Adrenal gland (tissue), 9 donors: ENCODE measurements at regions not wholly inside any gene's neighbourhood (a gene's known extent, or its start where the extent isn't known, plus 50 kb on each side); places are given as distances from the start of the nearest gene placed in this dataset.
"Not testable (repeated sequence)": the region's sequence is repeated elsewhere in the genome, so short reads cannot be mapped to it uniquely, and the experiment has no call there.

Experiments
- DNase-seq, 7 donors: peaks; one replicate each; pipeline ENCODE4 v3.0.0-alpha.2; 2019 to 2020
- H3K27ac ChIP-seq, 5 donors: fragments of 200-600 bp; sonication (generic) in 4 of 5; 1 replicate in 3 of 5; 2 replicates in 2 of 5; pipeline versions ENCODE4 v1.5.1 to v1.8.0; 2016 to 2020; ENCODE audit warnings: mild to moderate bottlenecking in 1 of 5
- H3K27me3 ChIP-seq: fragments of 200-600 bp; 2 replicates; pipeline ENCODE4 v1.8.0; 2021
- H3K36me3 ChIP-seq, 2 donors: fragments of 200-600 bp; replicated peaks in 1 of 2; 1 replicate in 1 of 2; 2 replicates in 1 of 2; pipeline versions ENCODE4 v1.5.1 to v1.8.0; 2018 to 2022
- H3K4me1 ChIP-seq, 2 donors: fragments of 200-600 bp; replicated peaks in 1 of 2; 1 replicate in 1 of 2; 2 replicates in 1 of 2; pipeline versions ENCODE4 v1.5.1 to v1.8.0; 2018 to 2021
- H3K4me3 ChIP-seq, 4 donors: fragments of 200-600 bp; sonication (generic) in 3 of 4; one replicate each; pipeline ENCODE4 v1.5.1; 2016 to 2018
- H3K9me3 ChIP-seq, 3 donors: fragments of 200-600 bp; sonication (generic) in 1 of 3; replicated peaks in 1 of 3; 1 replicate in 2 of 3; 2 replicates in 1 of 3; pipeline versions ENCODE4 v1.5.1 to v1.8.0; 2016 to 2021
- CTCF ChIP-seq, 6 experiments: fragments of 450-650 bp in 4 of 6; fragments of 200-600 bp in 2 of 6; sonication (generic) in 1 of 6; IDR thresholded peaks; 1 replicate in 5 of 6; 2 replicates in 1 of 6; pipeline versions ENCODE4 v1.5.1 to v1.8.0; 2016 to 2021; ENCODE audit warnings: antibody characterized with exemption in 6 of 6, mild to moderate bottlenecking in 2 of 6, moderate library complexity in 1 of 6
- POLR2A ChIP-seq, 2 donors: fragments of 450-650 bp; IDR thresholded peaks; one replicate each; pipeline ENCODE4 v1.6.1; 2017; ENCODE audit warnings: antibody characterized with exemption in 2 of 2, mild to moderate bottlenecking in 2 of 2, moderate library complexity in 1 of 2
- WGBS, 4 donors: extraction: QIAGEN DNeasy Blood & Tissue Kit in 2 of 4; methylation state at CpG; one replicate each; pipeline versions ENCODE4 v1.1.5 to v1.1.7; 2013 to 2017; 5-methylcytosine and 5-hydroxymethylcytosine counted together
- intact Hi-C, 2 donors: fragments of 100-400 bp; cut with DNase I; formaldehyde crosslinking; loops; one replicate each; pipeline versions ENCODE4 v1.14.1 to v1.15.0; 2022 to 2023
- donor health status: healthy with polysubstance abuse.
- donor health status: Bipolar disorder and iron deficiency.
- donor health status: DM: yes; HTN: yes; CAD: no.
- donor health status: DM: no; HTN: no; CAD: no.
- donor health status: DM: no; HTN: no; CAD: no.

DNA sequence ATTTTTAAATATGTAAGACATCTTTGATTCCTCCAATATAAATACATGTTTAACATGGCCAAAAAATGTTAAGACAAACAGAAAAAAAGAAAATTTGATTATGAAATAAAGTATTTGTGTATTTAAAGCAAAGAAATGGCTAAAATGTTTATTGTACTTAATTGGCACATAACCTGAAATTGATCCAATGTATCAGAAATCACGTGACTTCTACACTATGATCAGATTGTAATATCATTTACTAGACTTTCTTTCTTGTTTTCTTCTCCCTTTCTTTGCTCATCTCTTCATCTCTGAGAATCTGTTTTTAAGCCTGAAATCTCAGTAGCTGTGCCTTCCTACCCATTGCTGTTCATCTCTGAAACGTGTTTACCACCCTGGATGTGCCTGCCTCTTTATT lies 420.3 kb downstream of the RSL24D1 start:
- no peak for TF ChIP-seq CTCF (IDR thresholded peaks at IDR 0.05)
- no peak for TF ChIP-seq POLR2A (IDR thresholded peaks at IDR 0.05)
- intact Hi-C loops: no loop called here
- WGBS, 4 donors: 60 to 64% (median 61%) methylated on average over 2 of the region's 2 CpGs

GRCh38 chr15:54772663-54773062 lies 424.1 kb downstream of the RSL24D1 start:
- Histone ChIP-seq H3K9me3 (no peaks in the 10 kb centered on the region), H3K36me3 (no peaks in the 10 kb centered on the region), H3K4me3 (no peak overlapping the region), H3K27me3 (no peaks in the 10 kb centered on the region), H3K27ac (no peak overlapping the region), H3K4me1 (no peaks in the 10 kb centered on the region)
- no peak for DNase-seq
- intact Hi-C loops: no loop called here
- TF ChIP-seq CTCF (IDR thresholded peaks at IDR 0.05) (no peak), POLR2A (IDR thresholded peaks at IDR 0.05) (no peak)
- WGBS, 4 donors: 57 to 71% (median 61%) methylated on average over 1 of the region's 1 CpG

More for the DNA sequence above, 420.3 kb downstream of the RSL24D1 start:
- Histone ChIP-seq H3K4me1 (no peaks in the 10 kb centered on the region), H3K27me3 (no peaks in the 10 kb centered on the region), H3K36me3 (no peaks in the 10 kb centered on the region), H3K4me3 (no peak overlapping the region), H3K27ac (no peak overlapping the region), H3K9me3 (no peaks in the 10 kb centered on the region)
- DNase-seq: no peak

GRCh38 chr15:54749461-54749860 lies 447.3 kb downstream of the RSL24D1 start:
- H3K4me3 ChIP-seq, H3K4me1 ChIP-seq, H3K36me3 ChIP-seq, DNase-seq, H3K9me3 ChIP-seq, intact Hi-C loops, H3K27ac ChIP-seq, H3K27me3 ChIP-seq: not testable (repeated sequence)
- 79 to 85% (median 82%) methylated on average over 8 of the region's 8 CpGs for WGBS, 4 donors

GRCh38 chr15:54722342-54722986 lies 474.3 kb downstream of the RSL24D1 start:
- TF ChIP-seq CTCF (IDR thresholded peaks at IDR 0.05): no peak
- no peak for TF ChIP-seq POLR2A (IDR thresholded peaks at IDR 0.05)
- no peaks in the 10 kb centered on the region for H3K27me3 ChIP-seq
- H3K4me3 ChIP-seq: no peak overlapping the region
- intact Hi-C loops: no loop called here
- no peaks in the 10 kb centered on the region for H3K9me3 ChIP-seq
- H3K36me3 ChIP-seq: no peaks in the 10 kb centered on the region
- H3K4me1 ChIP-seq: no peaks in the 10 kb centered on the region
- no peak overlapping the region for H3K27ac ChIP-seq
- WGBS, 4 donors: 84 to 89% (median 85%) methylated on average over 9 of the region's 9 CpGs
- DNase-seq: no peak

DNA sequence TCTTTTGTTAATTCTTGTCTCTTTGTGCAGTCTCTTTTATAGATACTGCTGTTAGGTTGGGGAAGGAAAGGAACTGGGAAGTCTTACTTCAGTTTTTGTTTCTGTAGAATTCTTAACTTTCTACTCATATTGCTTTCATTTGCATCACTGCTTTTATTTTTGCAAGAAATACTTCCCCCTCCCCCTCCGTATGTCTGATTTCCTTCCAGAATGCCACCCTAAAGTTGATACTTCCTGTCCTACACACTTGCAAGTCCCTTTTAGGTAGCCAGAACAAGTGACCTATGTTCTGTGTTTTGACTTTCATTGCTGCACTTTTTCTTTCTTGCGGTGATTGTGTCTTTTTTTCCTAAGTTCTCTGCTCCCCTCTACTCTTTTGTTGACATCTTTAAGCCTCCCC lies 477.4 kb downstream of the RSL24D1 start:
- Histone ChIP-seq H3K4me3 (no peak overlapping the region), H3K36me3 (no peaks in the 10 kb centered on the region), H3K4me1 (no peaks in the 10 kb centered on the region), H3K27me3 (no peaks in the 10 kb centered on the region), H3K9me3 (no peaks in the 10 kb centered on the region), H3K27ac (no peak overlapping the region)
- no peak for DNase-seq
- no peak for TF ChIP-seq POLR2A (IDR thresholded peaks at IDR 0.05)
- TF ChIP-seq CTCF (IDR thresholded peaks at IDR 0.05): no peak
- intact Hi-C loops: no loop called here
- 59 to 71% (median 69%) methylated on average over 2 of the region's 2 CpGs for WGBS, 4 donors
